GM21576 (cell line): ENCODE measurements at regions not wholly inside any gene's neighbourhood (a gene's known extent, or its start where the extent isn't known, plus 50 kb on each side); places are given as distances from the start of the nearest gene placed in this dataset.
"Not testable (repeated sequence)": the region's sequence is repeated elsewhere in the genome, so short reads cannot be mapped to it uniquely, and the experiment has no call there.

Experiments used
- ATAC-seq: cut with Tn5 transposase; IDR thresholded peaks from one replicate; pipeline ENCODE4 v1.9.1; 2021; ENCODE audit warnings: mild to moderate bottlenecking, moderate library complexity; ENCODE audit not compliant: unreplicated experiment

- ATAC-seq: no peak
Measured at GRCh38 chr2:216776066-216776850, 80.9 kb upstream of the IGFBP5 start.

- no peak for ATAC-seq
Measured at GRCh38 chr2:216775043-216775453, 79.7 kb upstream of the IGFBP5 start.

GRCh38 chr2:216774620-216775019 lies 79.3 kb upstream of the IGFBP5 start:
- ATAC-seq: no peak

GRCh38 chr2:216774180-216774579 lies 78.8 kb upstream of the IGFBP5 start:
- no peak for ATAC-seq

- ATAC-seq: no peak
Measured at GRCh38 chr2:216773072-216773471, 77.7 kb upstream of the IGFBP5 start.

GRCh38 chr2:216770717-216771116 lies 75.4 kb upstream of the IGFBP5 start:
- no peak for ATAC-seq

- no peak for ATAC-seq
Measured at GRCh38 chr2:216770050-216770449, 74.7 kb upstream of the IGFBP5 start.

GRCh38 chr2:216769626-216770025 lies 74.3 kb upstream of the IGFBP5 start:
- ATAC-seq: no peak

- ATAC-seq: no peak
Measured at GRCh38 chr2:216768908-216769411, 73.6 kb upstream of the IGFBP5 start.

- ATAC-seq: no peak
Measured at GRCh38 chr2:216765761-216766262, 70.5 kb upstream of the IGFBP5 start.

GRCh38 chr2:216763396-216763795 lies 68.0 kb upstream of the IGFBP5 start:
- ATAC-seq: no peak

GRCh38 chr2:216761809-216762208 lies 66.5 kb upstream of the IGFBP5 start:
- no peak for ATAC-seq

- no peak for ATAC-seq
Measured at GRCh38 chr2:216761133-216761532, 65.8 kb upstream of the IGFBP5 start.

- ATAC-seq: no peak
Measured at GRCh38 chr2:216758256-216759155, 63.2 kb upstream of the IGFBP5 start.

- no peak for ATAC-seq
Measured at GRCh38 chr2:216757532-216757931, 62.2 kb upstream of the IGFBP5 start.

- no peak for ATAC-seq
Measured at GRCh38 chr2:216756435-216756834, 61.1 kb upstream of the IGFBP5 start.

- ATAC-seq: no peak
Measured at GRCh38 chr2:216754812-216755211, 59.5 kb upstream of the IGFBP5 start.

- no peak for ATAC-seq
Measured at GRCh38 chr2:216754336-216754735, 59.0 kb upstream of the IGFBP5 start.

- ATAC-seq: no peak
Measured at GRCh38 chr2:216752855-216753505, 57.6 kb upstream of the IGFBP5 start.

- ATAC-seq: not testable (repeated sequence)
Measured at GRCh38 chr2:216750750-216751149, 55.4 kb upstream of the IGFBP5 start.

GRCh38 chr2:216746268-216746667 lies 50.9 kb upstream of the IGFBP5 start:
- ATAC-seq: not testable (repeated sequence)
